Fibroblast of lung (primary cell): ENCODE measurements at regions not wholly inside any gene's neighbourhood (a gene's known extent, or its start where the extent isn't known, plus 50 kb on each side); places are given as distances from the start of the nearest gene placed in this dataset.

Experiments used
- DNase-seq, 2 donors: peaks; one replicate each; pipeline versions ENCODE4 v3.0.0 to v3.0.0-alpha.2; 2010; ENCODE audit warnings: low read depth in 2 of 2
- H2AFZ ChIP-seq: 2 replicates; pipeline ENCODE4 v1.5.1; 2012; ENCODE audit warnings: low read length, control low read depth, inconsistent platforms
- H3K27ac ChIP-seq: 2 replicates; pipeline ENCODE4 v1.5.1; 2011; ENCODE audit warnings: low read length, control low read depth; ENCODE audit not compliant: insufficient read depth
- H3K27me3 ChIP-seq: 2 replicates; pipeline ENCODE4 v1.5.1; 2011; ENCODE audit warnings: mild to moderate bottlenecking, low read length; ENCODE audit not compliant: control insufficient read depth, insufficient read depth
- H3K36me3 ChIP-seq: 2 replicates; pipeline ENCODE4 v1.5.1; 2011; ENCODE audit warnings: low read length; ENCODE audit not compliant: control insufficient read depth, insufficient read depth
- H3K4me1 ChIP-seq: 2 replicates; pipeline ENCODE4 v1.5.1; 2011; ENCODE audit warnings: low read length; ENCODE audit not compliant: control insufficient read depth, insufficient read depth; ENCODE audit errors: extremely low read depth
- H3K4me2 ChIP-seq: 2 replicates; pipeline ENCODE4 v1.5.1; 2011; ENCODE audit warnings: low read length, control low read depth; ENCODE audit not compliant: insufficient read depth; ENCODE audit errors: extremely low read depth
- H3K4me3 ChIP-seq, 4 experiments: fragments of 200-600 bp in 1 of 4; sonication (generic) in 1 of 4; replicated peaks in 1 of 4; 2 replicates each; pipeline ENCODE4 v1.5.1; 2011 to 2016; ENCODE audit warnings: low read length in 4 of 4, low read depth in 3 of 4, mild to moderate bottlenecking in 3 of 4, control low read depth in 2 of 4, inconsistent platforms in 1 of 4, mixed read lengths in 1 of 4; ENCODE audit not compliant: insufficient read depth in 1 of 4; ENCODE audit errors: control extremely low read depth in 1 of 4
- H3K79me2 ChIP-seq: 2 replicates; pipeline ENCODE4 v1.5.1; 2012; ENCODE audit warnings: mild to moderate bottlenecking, low read length, inconsistent platforms; ENCODE audit not compliant: control insufficient read depth, insufficient read depth
- H3K9ac ChIP-seq: 2 replicates; pipeline ENCODE4 v1.5.1; 2011; ENCODE audit warnings: mild to moderate bottlenecking, low read length, control low read depth; ENCODE audit not compliant: insufficient read depth
- H3K9me3 ChIP-seq: 2 replicates; pipeline ENCODE4 v1.5.1; 2012; ENCODE audit warnings: low read depth, low read length; ENCODE audit not compliant: control insufficient read depth, insufficient read depth
- H4K20me1 ChIP-seq: 2 replicates; pipeline ENCODE4 v1.5.1; 2011; ENCODE audit warnings: low read length; ENCODE audit not compliant: control insufficient read depth, insufficient read depth; ENCODE audit errors: extremely low read depth
- EZH2 ChIP-seq: IDR thresholded peaks from 2 replicates; pipeline ENCODE4 v1.5.1; 2012; ENCODE audit warnings: low read length, control low read depth, mild to moderate bottlenecking; ENCODE audit errors: missing control alignments
- TF ChIP-seq, protein P1 (sequence below), 2 donors: IDR thresholded peaks in 1 of 2; conservative IDR thresholded peaks in 1 of 2; 1 replicate in 1 of 2; 2 replicates in 1 of 2; pipeline ENCODE4 v1.5.1; 2011 to 2012; ENCODE audit warnings: low read length in 2 of 2, control low read depth in 1 of 2, inconsistent platforms in 1 of 2, low read depth in 1 of 2, mild to moderate bottlenecking in 1 of 2

DNA sequence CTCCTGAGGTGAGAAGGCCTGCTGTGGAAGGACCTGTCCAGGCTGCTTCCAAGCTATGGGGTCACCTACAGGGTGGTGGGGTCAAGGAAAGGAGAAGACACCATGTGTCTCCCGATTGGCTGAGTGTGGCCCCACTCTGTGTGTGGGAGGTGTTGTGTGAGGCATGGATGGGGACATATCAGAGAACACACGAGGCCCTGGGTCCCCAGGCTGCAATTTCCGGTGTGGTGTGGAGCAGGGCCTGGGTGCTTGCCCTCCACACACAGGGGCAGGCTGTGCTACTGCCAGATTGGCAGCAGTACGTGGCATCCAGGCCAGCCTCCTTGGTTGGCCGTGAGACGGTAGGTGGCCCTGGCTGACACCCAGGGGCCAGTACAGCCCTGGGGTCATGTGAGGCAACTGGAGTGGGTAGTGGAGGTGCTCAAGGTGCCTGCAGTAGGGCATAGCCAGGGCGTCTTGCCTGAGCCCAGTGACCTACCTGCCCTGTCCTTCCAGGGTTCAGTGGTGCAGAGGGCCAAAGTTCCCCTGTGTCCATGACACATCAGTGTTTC, 233.8 kb downstream of the SNRPN start:
- Histone ChIP-seq H3K36me3 (no peaks in the 10 kb centered on the region), H3K4me3 (no peak overlapping the region), H3K9ac (no peak overlapping the region), H3K4me2 (no peak overlapping the region), H3K79me2 (no peaks in the 10 kb centered on the region), H4K20me1 (no peaks in the 10 kb centered on the region), H2AFZ (no peak overlapping the region), H3K9me3 (no peaks in the 10 kb centered on the region), H3K27me3 (no peaks in the 10 kb centered on the region), H3K4me1 (no peaks in the 10 kb centered on the region), H3K27ac (no peak overlapping the region)
- TF ChIP-seq, protein P1, sequence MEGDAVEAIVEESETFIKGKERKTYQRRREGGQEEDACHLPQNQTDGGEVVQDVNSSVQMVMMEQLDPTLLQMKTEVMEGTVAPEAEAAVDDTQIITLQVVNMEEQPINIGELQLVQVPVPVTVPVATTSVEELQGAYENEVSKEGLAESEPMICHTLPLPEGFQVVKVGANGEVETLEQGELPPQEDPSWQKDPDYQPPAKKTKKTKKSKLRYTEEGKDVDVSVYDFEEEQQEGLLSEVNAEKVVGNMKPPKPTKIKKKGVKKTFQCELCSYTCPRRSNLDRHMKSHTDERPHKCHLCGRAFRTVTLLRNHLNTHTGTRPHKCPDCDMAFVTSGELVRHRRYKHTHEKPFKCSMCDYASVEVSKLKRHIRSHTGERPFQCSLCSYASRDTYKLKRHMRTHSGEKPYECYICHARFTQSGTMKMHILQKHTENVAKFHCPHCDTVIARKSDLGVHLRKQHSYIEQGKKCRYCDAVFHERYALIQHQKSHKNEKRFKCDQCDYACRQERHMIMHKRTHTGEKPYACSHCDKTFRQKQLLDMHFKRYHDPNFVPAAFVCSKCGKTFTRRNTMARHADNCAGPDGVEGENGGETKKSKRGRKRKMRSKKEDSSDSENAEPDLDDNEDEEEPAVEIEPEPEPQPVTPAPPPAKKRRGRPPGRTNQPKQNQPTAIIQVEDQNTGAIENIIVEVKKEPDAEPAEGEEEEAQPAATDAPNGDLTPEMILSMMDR (conservative IDR thresholded peaks at IDR 0.05 in 1 of 2, IDR thresholded peaks at IDR 0.05 in 1 of 2; ENCODE audit: low read depth in 1 of 2, low read length in 2 of 2): no peak
- TF ChIP-seq EZH2: no peak
- no peak for DNase-seq

DNA sequence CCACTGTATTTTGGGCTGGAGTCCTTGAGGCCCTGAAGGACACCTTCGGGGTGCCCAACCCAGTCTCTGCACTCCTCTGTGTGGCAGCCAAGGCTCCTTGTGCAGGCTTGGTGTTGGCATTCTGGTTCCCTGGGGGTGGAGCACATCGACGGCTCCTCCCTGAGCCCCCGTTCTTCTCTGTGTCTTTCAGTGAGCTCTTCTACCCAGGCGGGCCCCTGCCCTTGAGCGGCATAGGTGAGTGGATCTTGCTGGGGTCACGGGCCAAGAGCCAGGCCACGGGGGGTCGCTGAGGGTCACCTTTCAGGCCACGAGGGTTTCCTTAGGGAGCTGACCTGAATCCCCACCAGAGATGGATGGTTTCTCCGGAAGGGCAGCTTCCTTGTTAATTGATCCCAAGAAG, 234.8 kb downstream of the SNRPN start:
- no peak overlapping the region for H3K27ac ChIP-seq
- no peaks in the 10 kb centered on the region for H3K4me1 ChIP-seq
- H3K27me3 ChIP-seq: no peaks in the 10 kb centered on the region
- H3K4me3 ChIP-seq: no peak overlapping the region
- TF ChIP-seq EZH2: no peak
- H3K9ac ChIP-seq: no peak overlapping the region
- H3K9me3 ChIP-seq: no peaks in the 10 kb centered on the region
- DNase-seq: no peak
- no peaks in the 10 kb centered on the region for H4K20me1 ChIP-seq
- no peaks in the 10 kb centered on the region for H3K36me3 ChIP-seq
- H3K79me2 ChIP-seq: no peaks in the 10 kb centered on the region
- no peak overlapping the region for H3K4me2 ChIP-seq
- no peak overlapping the region for H2AFZ ChIP-seq

GRCh38 chr15:25192651-25193050, 237.9 kb downstream of the SNRPN start:
- Histone ChIP-seq H3K27me3 (no peaks in the 10 kb centered on the region), H3K9me3 (no peaks in the 10 kb centered on the region)
- TF ChIP-seq EZH2: no peak
- TF ChIP-seq, protein P1 (conservative IDR thresholded peaks at IDR 0.05 in 1 of 2, IDR thresholded peaks at IDR 0.05 in 1 of 2; ENCODE audit: low read depth in 1 of 2, low read length in 2 of 2): no peak

More at GRCh38 chr15:25192651-25193050, 237.9 kb downstream of the SNRPN start:
- Histone ChIP-seq H3K9ac (no peak overlapping the region), H3K79me2 (no peaks in the 10 kb centered on the region), H3K4me3 (no peak overlapping the region), H4K20me1 (no peaks in the 10 kb centered on the region), H3K4me2 (no peak overlapping the region), H3K36me3 (no peaks in the 10 kb centered on the region), H3K27ac (no peak overlapping the region), H3K4me1 (no peaks in the 10 kb centered on the region), H2AFZ (no peak overlapping the region)
- no peak for DNase-seq
